ENCODE measurements at regions not wholly inside any gene's neighbourhood (a gene's known extent, or its start where the extent isn't known, plus 50 kb on each side); places are given as distances from the start of the nearest gene placed in this dataset.
"Not testable (repeated sequence)": the region's sequence is repeated elsewhere in the genome, so short reads cannot be mapped to it uniquely, and the experiment has no call there.

DNA sequence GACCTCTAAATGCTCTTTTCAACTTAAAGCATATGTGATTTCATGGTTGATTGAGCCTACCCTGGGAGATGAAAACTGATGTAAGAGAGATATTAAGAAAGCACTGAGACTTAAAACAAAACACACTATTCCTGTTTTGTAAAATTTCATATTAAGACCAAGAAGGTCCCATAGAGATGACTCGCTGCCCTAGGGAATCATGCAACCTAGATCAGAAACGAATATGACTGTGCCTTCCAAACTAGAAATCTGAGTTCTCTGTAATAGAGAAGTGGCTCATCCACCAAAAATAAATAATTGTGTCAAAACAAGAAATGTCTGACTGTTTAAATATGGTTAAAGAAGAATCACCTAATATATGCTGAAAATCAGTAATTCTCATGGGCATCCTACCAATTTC, 776.8 kb upstream of the SOX11 start:
- DNase-seq (ENCODE audit: low spot score), result no peak

DNA sequence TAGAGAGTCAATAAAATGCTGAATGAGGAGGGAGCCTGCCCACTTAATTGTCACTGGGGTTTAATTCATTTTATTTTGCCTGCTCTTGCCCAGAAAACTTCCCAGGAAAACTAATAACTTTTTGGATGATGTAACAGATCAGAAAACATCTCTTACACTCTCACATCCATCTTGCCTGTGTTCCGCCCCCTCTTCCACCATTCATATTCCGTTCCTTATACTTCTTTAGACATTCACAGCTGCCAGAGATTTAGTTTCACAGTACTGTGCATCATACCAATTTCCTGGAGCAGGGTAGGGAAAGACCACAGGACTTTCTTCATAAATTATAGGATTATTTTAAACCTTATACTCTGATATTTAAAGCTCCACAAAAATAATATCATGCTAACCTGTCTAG, 776.1 kb upstream of the SOX11 start:
- no peak for DNase-seq (ENCODE audit: low spot score)

DNA sequence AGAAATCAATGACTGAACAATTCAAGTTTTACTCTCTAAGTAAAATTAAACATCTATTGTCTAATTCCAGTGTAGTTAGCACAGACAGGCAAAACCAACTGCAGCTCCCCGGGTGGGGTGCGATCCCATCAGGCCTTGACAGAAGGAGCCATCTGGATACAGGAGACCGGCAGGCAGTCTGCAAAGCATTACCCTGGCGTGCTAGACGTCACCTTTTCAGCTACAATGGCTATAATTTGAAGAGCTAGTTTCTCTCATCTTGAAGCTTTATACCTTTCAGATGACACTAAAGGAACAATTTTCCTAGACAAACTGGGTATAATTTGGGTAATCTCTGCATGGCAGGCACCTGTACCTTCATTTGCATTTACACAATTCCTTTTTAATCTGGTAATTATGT, 761.5 kb upstream of the SOX11 start:
- no peak for DNase-seq (ENCODE audit: low spot score)

DNA sequence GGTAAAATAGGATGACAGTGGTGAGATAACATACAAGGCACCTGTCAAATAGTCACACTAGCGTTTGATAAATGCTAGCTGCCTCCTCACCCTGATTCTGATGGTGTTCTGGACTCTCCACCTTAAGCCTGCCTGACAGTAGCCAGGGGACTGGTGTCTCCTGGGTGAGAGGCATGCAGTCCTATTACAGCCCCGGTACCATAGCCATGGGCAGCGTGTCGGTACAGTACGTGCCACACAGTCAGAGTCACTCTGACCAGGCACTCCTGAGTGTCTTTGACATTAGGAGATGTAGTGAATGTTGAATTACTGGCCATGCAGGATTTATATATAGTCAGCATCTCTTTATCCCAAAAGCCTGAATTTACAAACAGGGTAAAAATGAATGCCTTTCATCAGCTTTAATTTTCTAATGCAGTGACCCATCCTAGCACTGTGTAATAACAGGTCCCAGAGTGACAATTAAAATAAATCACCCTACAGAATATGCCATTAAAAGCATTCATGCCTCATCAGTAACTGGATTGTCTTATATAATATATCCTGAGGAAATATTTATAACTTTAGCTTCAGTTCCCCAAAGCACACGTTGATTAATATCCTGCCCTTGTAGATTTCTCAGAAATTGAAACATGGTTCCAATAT, 760.3 kb upstream of the SOX11 start:
- no peak for DNase-seq (ENCODE audit: low spot score)

DNA sequence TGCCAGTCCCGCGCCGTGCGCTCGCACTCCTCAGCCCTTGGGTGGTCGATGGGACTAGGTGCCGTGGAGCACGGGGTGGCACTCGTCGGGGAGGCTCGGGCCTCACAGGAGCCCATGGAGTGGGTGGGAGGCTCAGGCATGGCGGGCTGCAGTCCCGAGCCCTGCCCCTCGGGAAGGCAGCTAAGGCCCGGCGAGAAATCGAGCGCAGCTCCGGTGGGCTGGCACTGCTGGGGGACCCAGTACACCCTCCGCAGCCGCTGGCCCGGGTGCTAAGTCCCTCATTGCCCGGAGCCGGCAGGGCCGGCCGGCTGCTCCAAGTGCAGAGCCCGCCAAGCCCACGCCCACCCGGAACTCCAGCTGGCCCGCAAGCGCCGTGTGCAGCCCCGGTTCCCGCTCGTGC, 756.9 kb upstream of the SOX11 start:
- DNase-seq (ENCODE audit: low spot score), result not testable (repeated sequence)

DNA sequence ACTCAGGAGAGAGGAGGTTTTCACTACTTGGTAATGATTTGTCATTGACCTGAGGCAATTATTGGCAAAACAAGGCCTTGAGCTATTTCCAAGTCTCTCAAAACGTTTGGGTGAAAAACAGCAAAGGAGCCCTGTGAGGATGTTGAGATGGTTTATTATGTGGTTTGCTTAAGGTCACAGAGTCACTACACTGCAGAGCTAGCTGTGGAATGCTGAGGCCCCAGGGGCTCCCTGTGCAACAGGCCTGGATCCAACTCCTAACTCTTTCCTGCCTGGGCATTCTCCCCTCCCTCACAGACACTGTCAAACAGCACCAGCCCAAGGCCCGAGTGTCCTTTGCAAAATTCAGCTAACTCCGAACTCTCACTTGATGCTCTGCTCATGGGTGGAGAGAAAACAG, 754.6 kb upstream of the SOX11 start:
- no peak for DNase-seq (ENCODE audit: low spot score)

DNA sequence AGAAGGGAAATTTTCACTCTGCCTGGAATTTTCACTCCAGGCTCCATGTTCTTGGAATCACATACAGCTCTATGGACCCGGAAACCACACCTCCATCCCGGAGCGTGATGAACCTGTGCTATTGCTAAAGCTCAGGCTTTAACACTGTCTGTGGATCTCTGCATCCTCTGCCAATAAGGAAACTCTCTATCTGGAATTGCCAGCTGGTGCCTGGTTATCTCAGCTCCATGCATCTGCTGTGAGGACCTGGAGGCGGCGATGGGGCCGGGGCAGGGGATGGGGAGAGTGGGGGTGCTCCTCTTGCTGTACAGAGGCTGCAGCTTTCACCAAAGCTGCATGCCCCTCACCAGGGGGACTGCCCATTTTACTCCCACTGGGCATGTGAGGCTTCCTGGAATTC, 754.0 kb upstream of the SOX11 start:
- no peak for DNase-seq (ENCODE audit: low spot score)

DNA sequence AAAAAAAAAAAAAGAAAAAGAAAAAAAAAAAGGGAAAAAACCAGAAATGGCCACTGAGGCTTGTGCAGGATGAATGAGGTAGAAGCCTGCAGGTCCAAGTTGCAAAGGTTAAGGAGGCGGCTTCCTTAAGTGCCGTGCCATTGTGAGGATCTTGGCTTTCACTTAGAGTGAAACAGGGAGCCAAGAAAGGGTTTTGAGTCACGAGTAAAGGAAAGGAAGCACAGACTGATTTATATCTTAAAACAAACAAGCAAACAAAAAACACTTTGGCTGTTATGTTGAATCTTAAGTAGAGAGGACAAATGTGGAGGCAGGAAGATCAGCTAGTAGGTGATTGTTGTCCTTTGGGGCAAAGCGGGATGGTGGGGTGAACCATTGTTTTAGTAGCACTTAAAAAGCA, 749.7 kb upstream of the SOX11 start:
- no peak for DNase-seq (ENCODE audit: low spot score)

DNA sequence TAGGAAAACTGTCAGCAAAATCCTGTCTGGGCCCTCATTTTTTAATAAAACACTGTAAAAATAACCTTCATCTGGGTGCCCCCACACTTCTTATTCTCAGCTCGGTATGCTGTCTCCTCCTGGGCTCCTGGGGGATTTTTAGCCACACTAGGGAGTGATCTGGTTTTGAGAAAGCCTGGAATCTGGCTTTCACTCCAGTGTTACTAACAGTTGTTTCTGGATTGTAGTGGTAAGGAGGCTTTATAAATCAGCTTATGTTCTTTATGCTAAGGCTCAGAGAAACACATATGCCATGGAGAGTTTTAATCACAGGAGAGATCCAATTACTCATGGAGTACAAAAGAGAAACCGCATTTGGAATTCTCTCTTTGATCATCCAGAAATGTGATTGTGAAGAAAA, 744.3 kb upstream of the SOX11 start:
- DNase-seq (ENCODE audit: low spot score), result no peak

DNA sequence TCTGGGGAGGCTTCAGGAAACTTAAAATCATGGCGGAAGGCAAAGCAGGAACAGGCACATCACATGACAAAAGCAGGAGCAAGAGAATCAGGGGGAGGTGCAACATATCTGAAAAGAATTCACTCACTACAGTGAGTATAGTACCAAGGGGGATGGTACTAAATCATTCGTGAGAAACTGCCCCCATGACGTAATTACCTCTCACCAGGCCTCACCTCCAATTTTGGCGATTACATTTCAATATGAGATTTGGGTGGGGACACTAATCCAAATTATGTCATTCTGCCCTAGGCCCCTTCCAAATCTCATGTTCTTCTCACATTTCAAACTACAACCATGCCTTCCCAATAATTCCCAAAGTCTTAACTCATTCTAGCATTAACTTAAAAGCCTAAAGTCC, 740.8 kb upstream of the SOX11 start:
- DNase-seq (ENCODE audit: low spot score), result no peak

DNA sequence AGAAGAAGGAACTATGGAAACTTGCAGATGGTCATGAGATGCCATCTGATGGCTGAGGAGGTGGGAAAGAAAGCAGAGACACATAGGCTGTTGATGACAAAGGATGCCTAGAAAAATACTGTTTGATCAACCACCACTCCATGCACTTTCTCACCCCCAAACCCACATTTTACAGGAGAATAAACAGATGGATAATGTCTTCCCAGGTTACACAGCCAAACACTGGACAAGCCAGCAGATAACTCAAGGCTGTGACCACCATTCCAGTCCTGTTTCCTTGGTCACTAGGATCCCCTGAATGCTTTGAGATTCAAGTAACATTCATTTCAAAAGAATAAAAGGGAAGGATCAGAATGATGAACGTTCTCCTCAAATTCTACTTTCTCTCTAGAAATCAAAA, 733.0 kb upstream of the SOX11 start:
- DNase-seq (ENCODE audit: low spot score), result no peak

DNA sequence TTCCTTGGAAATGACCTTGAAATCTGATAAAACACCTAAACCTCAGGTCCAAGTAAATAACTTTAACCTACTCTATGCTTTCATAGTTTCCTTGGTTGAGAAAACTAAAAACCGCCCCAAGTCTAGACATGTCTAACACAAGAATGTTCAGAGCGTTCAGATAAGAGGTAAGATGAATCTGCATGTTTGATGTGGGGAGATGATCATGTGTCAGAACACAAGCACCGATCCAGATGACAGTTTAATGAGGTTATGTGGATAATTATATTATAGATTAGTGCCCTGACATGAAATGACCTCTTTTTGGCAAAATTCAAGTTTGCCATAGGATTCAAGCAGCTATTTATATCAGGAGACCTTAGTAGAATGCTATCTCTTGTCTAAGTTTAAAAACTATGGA, 729.8 kb upstream of the SOX11 start:
- no peak for DNase-seq (ENCODE audit: low spot score)

DNA sequence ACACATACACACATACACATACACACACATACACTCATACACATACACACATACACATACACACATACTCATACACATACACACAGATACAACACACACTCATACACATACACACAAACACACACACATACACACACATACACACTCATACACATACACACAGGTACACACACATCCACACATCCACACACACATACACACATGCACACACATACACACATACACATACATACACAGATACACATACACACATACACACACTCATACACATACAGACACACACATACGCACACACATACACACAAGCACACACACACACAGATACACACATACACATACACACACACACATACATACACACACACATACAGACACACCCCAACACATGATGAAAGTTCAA, 729.1 kb upstream of the SOX11 start:
- DNase-seq (ENCODE audit: low spot score), result no peak

DNA sequence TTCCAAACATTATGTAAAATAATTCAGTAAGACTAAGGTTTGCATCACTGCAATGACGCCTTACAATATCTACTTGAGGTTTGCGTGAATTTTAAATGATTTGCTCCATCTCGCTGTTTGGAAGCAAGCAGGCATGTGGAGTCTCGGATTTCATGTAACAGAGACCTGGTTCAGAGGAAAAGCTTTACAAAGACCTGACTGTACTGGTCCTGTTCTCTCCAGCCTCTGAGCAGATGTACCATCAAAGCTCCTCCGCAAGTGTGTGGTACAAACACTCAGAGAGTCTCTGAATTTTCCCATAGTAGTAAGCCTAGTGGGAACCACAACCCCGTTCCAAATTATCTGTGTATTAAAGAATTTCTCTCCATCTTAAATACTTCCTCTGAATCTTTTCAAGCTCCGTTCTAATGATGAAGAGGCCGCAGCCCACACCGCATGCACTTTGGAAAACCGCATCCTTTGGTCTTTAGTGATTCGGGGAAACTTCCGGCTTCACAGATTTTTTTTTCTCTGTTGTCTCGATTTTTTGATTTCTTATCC, 728.1 kb upstream of the SOX11 start:
- no peak for DNase-seq (ENCODE audit: low spot score)

DNA sequence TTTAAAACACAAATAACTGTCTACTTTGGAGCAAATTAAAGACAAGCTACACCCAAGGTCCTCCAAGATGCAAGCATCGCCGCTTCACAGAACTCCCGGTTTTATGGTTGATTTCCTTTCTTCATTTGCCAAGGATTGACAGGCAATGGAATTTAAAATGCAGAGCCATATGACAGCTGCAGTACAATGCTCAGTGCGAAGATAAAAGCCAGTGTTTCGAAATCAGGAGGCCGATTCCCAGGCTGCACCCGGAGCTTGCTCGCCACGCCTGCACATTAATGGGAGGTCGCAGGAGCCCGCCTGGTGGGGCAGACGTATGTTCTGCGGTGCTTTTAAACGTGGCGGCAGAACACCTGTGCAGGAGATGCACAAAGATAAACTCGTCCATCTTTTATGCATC, 727.6 kb upstream of the SOX11 start:
- DNase-seq (ENCODE audit: low spot score), result no peak

DNA sequence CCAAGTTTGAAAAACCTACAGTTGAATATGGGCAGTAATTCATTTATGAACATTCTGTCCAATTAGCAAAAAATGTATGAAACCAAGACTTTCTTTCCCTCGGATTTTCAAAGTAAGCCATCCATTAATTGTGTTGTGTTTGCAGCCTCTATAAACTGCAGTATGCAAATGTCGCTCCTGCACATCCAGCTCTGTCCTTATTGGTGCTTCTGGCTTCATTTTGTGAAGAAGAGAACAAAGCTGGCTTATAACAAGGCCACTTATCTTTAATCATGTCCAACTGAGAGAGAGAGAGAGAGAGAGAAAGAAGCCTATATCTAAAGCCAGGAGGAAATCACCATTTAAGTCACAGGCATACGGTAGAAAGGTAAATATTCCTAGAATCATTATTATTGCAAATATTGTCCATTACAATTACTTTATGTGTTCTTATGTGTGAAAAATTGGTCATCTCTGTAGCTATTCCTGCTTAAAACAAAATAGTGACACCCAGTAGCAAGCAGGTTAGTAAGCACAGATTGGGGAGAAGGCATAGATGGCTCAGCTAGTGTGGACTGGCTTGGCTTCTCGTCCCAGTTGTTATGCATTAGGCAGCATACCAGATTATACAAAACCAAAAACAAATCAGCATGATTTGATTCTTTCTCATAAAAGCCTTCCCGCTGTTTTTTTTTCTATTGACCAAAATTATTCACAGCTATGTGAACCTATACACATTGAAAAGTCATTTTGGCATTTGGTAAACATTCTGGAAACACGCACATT, 726.4 kb upstream of the SOX11 start:
- no peak for DNase-seq (ENCODE audit: low spot score)

DNA sequence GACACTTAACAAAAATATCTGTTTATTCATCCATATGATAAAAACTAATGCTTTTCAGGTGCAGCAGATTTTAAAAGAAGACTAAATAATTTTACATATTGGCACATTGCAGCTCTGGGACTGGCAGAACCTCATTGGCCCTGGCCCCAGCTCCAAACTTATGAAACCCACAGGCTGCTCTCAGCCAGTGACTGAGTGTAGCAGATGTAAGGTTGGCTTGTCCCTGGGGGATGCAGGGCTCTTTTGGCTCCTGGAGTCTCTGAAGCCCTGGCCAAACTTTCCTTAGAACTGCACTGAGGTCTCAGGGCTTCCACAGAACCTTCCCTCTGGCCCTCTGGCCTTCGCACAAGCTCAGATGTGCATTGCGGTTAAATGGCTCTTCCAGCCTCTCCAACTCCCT, 725.0 kb upstream of the SOX11 start:
- no peak for DNase-seq (ENCODE audit: low spot score)

DNA sequence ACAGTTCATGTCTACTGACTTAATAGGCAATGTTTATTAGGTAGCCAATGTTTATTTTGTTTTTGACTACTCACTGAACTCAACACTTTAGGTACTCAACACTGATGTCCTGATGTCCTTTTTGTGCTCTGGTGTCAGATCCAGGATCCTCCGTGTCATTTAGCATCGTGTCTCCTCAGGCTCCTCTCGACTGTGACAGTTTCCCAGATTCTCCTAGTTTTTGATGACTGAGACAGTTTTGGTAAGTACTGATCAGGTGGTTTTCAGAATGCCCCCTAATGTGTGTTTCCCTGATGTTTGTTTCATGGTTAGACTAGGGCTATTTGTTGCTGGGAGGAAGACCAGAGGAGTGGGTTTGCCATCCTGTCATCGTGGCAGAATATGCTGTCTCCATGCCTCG, 719.7 kb upstream of the SOX11 start:
- DNase-seq (ENCODE audit: low spot score), result no peak

DNA sequence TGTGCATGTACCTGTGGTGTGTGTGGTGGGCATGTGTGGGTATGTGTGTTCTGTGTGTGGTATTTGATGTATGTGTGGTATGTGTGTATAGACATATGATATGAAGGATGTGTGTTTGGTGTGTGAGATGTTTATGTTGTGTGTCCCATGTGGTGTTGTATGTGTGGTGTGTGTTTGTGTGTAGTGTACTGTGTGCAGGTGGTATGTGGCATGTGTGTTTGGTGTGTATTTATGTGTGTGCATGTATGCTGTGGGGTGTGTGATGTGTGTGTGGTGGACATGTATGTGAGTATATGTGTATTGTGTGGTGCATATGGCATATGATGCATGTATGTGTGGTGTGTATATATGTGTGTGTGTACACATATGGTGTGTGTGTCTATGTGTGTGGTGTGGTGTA, 718.8 kb upstream of the SOX11 start:
- no peak for DNase-seq (ENCODE audit: low spot score)

DNA sequence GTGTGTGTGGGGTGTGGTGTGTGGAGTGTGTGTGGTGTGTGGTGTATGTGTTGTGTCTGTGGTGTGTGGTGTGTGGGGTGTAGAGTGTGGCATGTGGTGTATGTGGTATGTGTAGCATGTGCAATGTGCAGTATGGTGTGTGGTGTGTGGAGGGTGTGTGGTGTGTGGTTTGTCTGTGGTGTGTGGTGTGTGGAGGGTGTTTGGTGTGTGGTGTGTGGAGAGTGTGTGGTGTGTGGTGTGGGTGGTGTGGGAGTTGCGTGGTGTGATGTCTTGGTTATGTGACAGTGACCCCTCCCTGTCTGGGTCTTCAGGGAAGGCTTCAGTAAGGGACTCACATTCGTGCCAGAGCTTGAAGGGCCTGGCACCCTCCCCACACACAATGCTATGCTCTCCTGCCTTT, 718.2 kb upstream of the SOX11 start:
- no peak for DNase-seq (ENCODE audit: low spot score)

DNA sequence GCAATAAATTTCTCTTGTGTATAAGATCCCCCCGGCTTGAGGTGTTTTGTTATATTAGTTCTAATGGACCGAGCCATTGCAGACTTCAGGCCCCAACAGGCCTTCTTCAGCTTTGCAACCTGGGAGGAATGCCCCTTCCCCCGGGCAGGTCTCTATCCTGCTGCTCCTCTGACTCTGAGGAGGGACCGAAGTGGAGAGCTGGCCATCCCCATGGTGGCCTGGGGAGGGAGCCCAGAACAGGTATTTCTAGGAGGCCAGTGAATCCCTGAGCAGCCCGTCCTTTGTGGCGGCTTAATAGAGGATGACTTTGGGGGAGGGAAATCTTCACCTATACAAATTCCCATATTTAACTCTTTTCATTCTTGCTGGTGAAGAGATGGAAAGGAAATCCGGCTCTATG, 715.8 kb upstream of the SOX11 start:
- no peak for DNase-seq (ENCODE audit: low spot score)

DNA sequence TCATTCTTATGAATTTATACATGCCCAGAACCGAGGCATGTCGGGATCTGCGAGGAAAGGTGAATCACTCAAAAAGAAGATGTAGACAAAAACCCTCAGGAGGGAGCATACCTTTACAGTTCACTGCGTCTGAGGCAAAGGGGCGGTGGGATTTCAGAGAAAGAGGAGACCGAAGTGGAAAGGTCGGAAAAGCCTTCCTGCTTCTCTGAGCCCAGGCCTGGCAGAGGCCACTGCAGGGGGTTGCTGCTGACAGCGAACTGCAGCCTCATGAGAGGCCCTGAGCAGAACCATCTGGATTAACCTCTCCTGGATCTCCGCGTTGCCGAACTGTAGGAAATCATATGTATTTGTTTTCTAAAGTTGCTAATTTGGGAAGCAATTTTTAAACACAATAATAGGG, 713.1 kb upstream of the SOX11 start:
- DNase-seq (ENCODE audit: low spot score), result no peak

DNA sequence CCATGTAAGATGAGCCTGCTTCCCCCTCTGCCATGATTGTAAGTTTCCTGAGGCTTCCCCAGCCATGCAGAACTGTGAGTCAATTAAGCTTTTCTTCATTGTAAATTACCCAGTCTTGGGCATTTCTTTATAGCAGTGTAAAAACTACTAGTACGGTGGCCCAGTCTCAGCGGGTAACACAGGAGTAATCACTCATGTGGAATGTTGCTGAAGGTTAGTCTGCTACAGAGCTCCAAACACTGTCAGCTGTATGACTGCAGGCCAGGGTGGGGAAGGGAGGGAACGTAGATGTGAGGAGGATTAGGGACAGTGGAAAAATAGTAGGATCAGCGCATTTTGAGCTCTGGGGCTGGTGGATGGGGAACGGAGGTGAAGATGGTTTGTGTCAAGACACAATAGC, 711.2 kb upstream of the SOX11 start:
- no peak for DNase-seq (ENCODE audit: low spot score)
